CD14-positive monocyte (primary cell): ENCODE measurements at regions not wholly inside any gene's neighbourhood (a gene's known extent, or its start where the extent isn't known, plus 50 kb on each side); places are given as distances from the start of the nearest gene placed in this dataset.

Experiments
- DNase-seq, 3 donors: peaks; one replicate each; pipeline ENCODE4 v3.0.0-alpha.2; 2011 to 2022
- H2AFZ ChIP-seq: 2 replicates; pipeline ENCODE4 v1.6.0; 2012; ENCODE audit warnings: mild to moderate bottlenecking, low read depth, low read length, inconsistent platforms; ENCODE audit not compliant: insufficient read depth, poor library complexity, severe bottlenecking
- H3K27ac ChIP-seq, 2 donors: 1 replicate in 1 of 2; 2 replicates in 1 of 2; pipeline ENCODE4 v1.5.1; 2012 to 2013; ENCODE audit warnings: low read length in 2 of 2, control low read depth in 1 of 2, inconsistent platforms in 1 of 2, low read depth in 1 of 2, mild to moderate bottlenecking in 1 of 2
- H3K27me3 ChIP-seq, 2 donors: one replicate each; pipeline versions ENCODE4 v1.6.0 to v1.6.1; 2011 to 2013; ENCODE audit warnings: low read length in 2 of 2; ENCODE audit not compliant: control insufficient read depth in 2 of 2, insufficient read depth in 2 of 2
- H3K36me3 ChIP-seq, 2 donors: replicated peaks in 1 of 2; 1 replicate in 1 of 2; 2 replicates in 1 of 2; pipeline versions ENCODE4 v1.5.1 to v1.6.1; 2012 to 2013; ENCODE audit warnings: low read length in 2 of 2, control low read depth in 1 of 2, inconsistent platforms in 1 of 2, mild to moderate bottlenecking in 1 of 2; ENCODE audit not compliant: insufficient read depth in 2 of 2, control insufficient read depth in 1 of 2
- H3K4me1 ChIP-seq, 2 donors: 1 replicate in 1 of 2; 2 replicates in 1 of 2; pipeline versions ENCODE4 v1.5.1 to v1.6.1; 2012 to 2013; ENCODE audit warnings: low read length in 2 of 2, control low read depth in 1 of 2, inconsistent platforms in 1 of 2, mild to moderate bottlenecking in 1 of 2, moderate library complexity in 1 of 2; ENCODE audit not compliant: insufficient read depth in 2 of 2, control insufficient read depth in 1 of 2
- H3K4me2 ChIP-seq: replicated peaks from 2 replicates; pipeline ENCODE3; 2012; ENCODE audit warnings: low read length, moderate library complexity, mild to moderate bottlenecking; ENCODE audit not compliant: poor library complexity, severe bottlenecking; ENCODE audit errors: extremely low read depth
- H3K4me3 ChIP-seq, 3 experiments: fragments of 200-600 bp in 1 of 3; sonication (generic) in 1 of 3; replicated peaks in 1 of 3; 1 replicate in 2 of 3; 2 replicates in 1 of 3; pipeline ENCODE4 v1.5.1; 2011 to 2013; ENCODE audit warnings: low read length in 3 of 3, mild to moderate bottlenecking in 3 of 3, control low read depth in 2 of 3, low read depth in 2 of 3, inconsistent platforms in 1 of 3, moderate library complexity in 1 of 3
- H3K79me2 ChIP-seq: 2 replicates; pipeline ENCODE4 v1.6.0; 2012; ENCODE audit warnings: mild to moderate bottlenecking, control low read depth, inconsistent platforms, low read length, moderate library complexity; ENCODE audit not compliant: insufficient read depth
- H3K9ac ChIP-seq: 2 replicates; pipeline ENCODE4 v1.6.0; 2017; ENCODE audit warnings: low read length, mild to moderate bottlenecking; ENCODE audit not compliant: insufficient read depth, poor library complexity, severe bottlenecking
- H3K9me3 ChIP-seq, 2 donors: replicated peaks in 1 of 2; 1 replicate in 1 of 2; 2 replicates in 1 of 2; pipeline versions ENCODE4 v1.5.1 to v1.6.1; 2012 to 2013; ENCODE audit warnings: low read length in 2 of 2, control low read depth in 1 of 2; ENCODE audit not compliant: control insufficient read depth in 1 of 2, insufficient read depth in 1 of 2
- H4K20me1 ChIP-seq: 2 replicates; pipeline ENCODE4 v1.6.0; 2012; ENCODE audit warnings: mild to moderate bottlenecking, low read length, control low read depth, moderate library complexity; ENCODE audit not compliant: insufficient read depth
- H3K27ac Mint-ChIP-seq, 7 donors: one replicate each; pipeline ENCODE4 v1.8.0; 2020; ENCODE audit warnings: mild to moderate bottlenecking in 7 of 7, mixed read lengths in 7 of 7, moderate library complexity in 6 of 7, inconsistent platforms in 2 of 7
- H3K27me3 Mint-ChIP-seq, 3 donors: one replicate each; pipeline ENCODE4 v1.8.0; 2021 to 2022; ENCODE audit warnings: low read depth in 3 of 3, mild to moderate bottlenecking in 3 of 3, mixed read lengths in 3 of 3, moderate library complexity in 3 of 3, inconsistent platforms in 1 of 3
- H3K36me3 Mint-ChIP-seq, 2 donors: one replicate each; pipeline ENCODE4 v1.8.0; 2020; ENCODE audit warnings: mixed read lengths in 2 of 2, inconsistent platforms in 1 of 2, mild to moderate bottlenecking in 1 of 2
- H3K4me1 Mint-ChIP-seq: one replicate; pipeline ENCODE4 v1.8.0; 2020; ENCODE audit warnings: mild to moderate bottlenecking, mixed read lengths
- H3K4me3 Mint-ChIP-seq, 2 donors: one replicate each; pipeline ENCODE4 v1.8.0; 2020; ENCODE audit warnings: mild to moderate bottlenecking in 2 of 2, mixed read lengths in 2 of 2, moderate library complexity in 1 of 2
- H3K9me3 Mint-ChIP-seq, 7 donors: one replicate each; pipeline ENCODE4 v1.8.0; 2020 to 2022; ENCODE audit warnings: mixed read lengths in 7 of 7, mild to moderate bottlenecking in 6 of 7, moderate library complexity in 6 of 7, inconsistent platforms in 2 of 7
- CTCF ChIP-seq: fragments of 200-600 bp; IDR thresholded peaks from one replicate; pipeline ENCODE4 v1.8.0; 2022; ENCODE audit warnings: antibody characterized with exemption, mild to moderate bottlenecking
- WGBS: methylation state at CpG from one replicate; pipeline ENCODE4 v1.1.5; 2013; ENCODE audit warnings: missing lambda C conversion rate; ENCODE audit not compliant: insufficient coverage; 5-methylcytosine and 5-hydroxymethylcytosine counted together
- intact Hi-C, 2 donors: fragments of 100-400 bp; cut with micrococcal nuclease; formaldehyde crosslinking; loops; one replicate each; pipeline versions ENCODE4 v1.15.0 to v1.15.1; 2023

GRCh38 chr20:10795286-10796026 lies 121.7 kb upstream of the JAG1 start:
- no peaks in the 10 kb centered on the region for H3K4me1 ChIP-seq
- H3K4me3 ChIP-seq, result no peak overlapping the region
- H3K36me3 ChIP-seq, result no peaks in the 10 kb centered on the region
- Mint-ChIP-seq H3K4me3 (no peak overlapping the region), H3K27ac (no peak overlapping the region), H3K36me3 (no peaks in the 10 kb centered on the region), H3K27me3 (no peaks in the 10 kb centered on the region), H3K9me3 (peaks cover 0 to 4% (median 0%) of the 10 kb centered on the region in 7 donors), H3K4me1 (no peaks in the 10 kb centered on the region)
- TF ChIP-seq CTCF, result no peak
- 68% methylated on average over 7 of the region's 11 CpGs for WGBS
- no peaks in the 10 kb centered on the region for H3K27me3 ChIP-seq
- no peak for DNase-seq
- H3K9me3 ChIP-seq, result no peaks in the 10 kb centered on the region
- no peak overlapping the region for H3K27ac ChIP-seq
- intact Hi-C loops, result no loop called here
- H2AFZ ChIP-seq, result no peak overlapping the region
- H3K9ac ChIP-seq, result no peak overlapping the region
- H3K79me2 ChIP-seq, result no peaks in the 10 kb centered on the region
- H4K20me1 ChIP-seq, result no peaks in the 10 kb centered on the region
- H3K4me2 ChIP-seq, result no peak overlapping the region

GRCh38 chr20:10798811-10799210 lies 125.0 kb upstream of the JAG1 start:
- H3K36me3 ChIP-seq, result no peaks in the 10 kb centered on the region
- no peaks in the 10 kb centered on the region for H4K20me1 ChIP-seq
- intact Hi-C loops, result no loop called here
- no peaks in the 10 kb centered on the region for H3K4me1 Mint-ChIP-seq
- DNase-seq, result no peak
- 100% methylated on average over 1 of the region's 3 CpGs for WGBS
- no peaks in the 10 kb centered on the region for H3K36me3 Mint-ChIP-seq
- no peak for TF ChIP-seq CTCF
- no peaks in the 10 kb centered on the region for H3K4me1 ChIP-seq
- H3K9me3 Mint-ChIP-seq, result peaks cover 0 to 5% (median 2%) of the 10 kb centered on the region in 7 donors
- H3K4me3 Mint-ChIP-seq, result no peak overlapping the region
- H3K27ac Mint-ChIP-seq, result no peak overlapping the region
- H3K9me3 ChIP-seq, result no peaks in the 10 kb centered on the region
- no peak overlapping the region for H3K4me2 ChIP-seq
- H3K27me3 Mint-ChIP-seq, result peaks cover 0 to 4% (median 1%) of the 10 kb centered on the region in 3 donors
- no peaks in the 10 kb centered on the region for H3K27me3 ChIP-seq
- H3K27ac ChIP-seq, result no peak overlapping the region
- H3K79me2 ChIP-seq, result no peaks in the 10 kb centered on the region
- no peak overlapping the region for H2AFZ ChIP-seq
- H3K4me3 ChIP-seq, result no peak overlapping the region
- H3K9ac ChIP-seq, result no peak overlapping the region
